Breast epithelium (tissue), 4 donors: ENCODE measurements at regions not wholly inside any gene's neighbourhood (a gene's known extent, or its start where the extent isn't known, plus 50 kb on each side); places are given as distances from the start of the nearest gene placed in this dataset.

ENCODE experiments used
- DNase-seq, 2 donors: peaks; one replicate each; pipeline ENCODE4 v3.0.0-alpha.2; 2019; ENCODE audit warnings: low spot score in 2 of 2
- H3K27ac ChIP-seq, 2 donors: fragments of 200-600 bp; sonication (generic) in 1 of 2; one replicate each; pipeline ENCODE4 v1.5.1; 2016 to 2019; ENCODE audit warnings: mild to moderate bottlenecking in 1 of 2
- H3K27me3 ChIP-seq, 2 donors: fragments of 200-600 bp; sonication (generic) in 1 of 2; one replicate each; pipeline versions ENCODE4 v1.5.1 to v1.6.0; 2017 to 2019; ENCODE audit warnings: control low read depth in 1 of 2, mild to moderate bottlenecking in 1 of 2
- H3K36me3 ChIP-seq: fragments of 200-600 bp; one replicate; pipeline ENCODE4 v1.5.1; 2019
- H3K4me1 ChIP-seq, 2 donors: fragments of 200-600 bp; sonication (generic); one replicate each; pipeline ENCODE4 v1.5.1; 2016 to 2019; ENCODE audit warnings: control low read depth in 1 of 2
- H3K4me3 ChIP-seq, 3 donors: fragments of 200-600 bp; sonication (generic); 1 replicate in 2 of 3; 2 replicates in 1 of 3; pipeline ENCODE4 v1.5.1; 2016 to 2019; ENCODE audit warnings: mild to moderate bottlenecking in 3 of 3, moderate library complexity in 2 of 3
- H3K9me3 ChIP-seq, 2 donors: fragments of 200-600 bp; sonication (generic) in 1 of 2; one replicate each; pipeline ENCODE4 v1.5.1; 2016 to 2019; ENCODE audit warnings: control low read depth in 1 of 2
- CTCF ChIP-seq, 3 donors: fragments of 450-650 bp; IDR thresholded peaks; one replicate each; pipeline ENCODE4 v1.5.1; 2016 to 2017; ENCODE audit warnings: antibody characterized with exemption in 3 of 3, mild to moderate bottlenecking in 3 of 3, moderate library complexity in 3 of 3
- POLR2A ChIP-seq: fragments of 450-650 bp; IDR thresholded peaks from one replicate; pipeline ENCODE4 v1.6.1; 2016; ENCODE audit warnings: antibody characterized with exemption, mild to moderate bottlenecking, moderate library complexity
- POLR2AphosphoS5 ChIP-seq, 3 donors: sonication (generic); formaldehyde crosslinking; IDR thresholded peaks; one replicate each; pipeline ENCODE4 v1.6.1; 2017; ENCODE audit warnings: antibody characterized with exemption in 3 of 3
- intact Hi-C: fragments of 100-400 bp; cut with DNase I; formaldehyde crosslinking; loops from one replicate; pipeline ENCODE4 v1.15.1; 2023; ENCODE audit warnings: low total_unique reads

- TF ChIP-seq POLR2AphosphoS5 (IDR thresholded peaks at IDR 0.05) (no peak), CTCF (IDR thresholded peaks at IDR 0.05) (no peak), POLR2A (no peak)
- no peak for DNase-seq
- H3K36me3 ChIP-seq: no peaks in the 10 kb centered on the region
- intact Hi-C loops: no loop called here
- H3K27me3 ChIP-seq: no peaks in the 10 kb centered on the region
- H3K4me3 ChIP-seq: no peak overlapping the region
- H3K9me3 ChIP-seq: no peaks in the 10 kb centered on the region
- no peak overlapping the region for H3K27ac ChIP-seq
- H3K4me1 ChIP-seq: no peaks in the 10 kb centered on the region
These were observed 181.6 kb upstream of the RASGRP1 start for GRCh38 chr15:38746211-38746610.

DNA sequence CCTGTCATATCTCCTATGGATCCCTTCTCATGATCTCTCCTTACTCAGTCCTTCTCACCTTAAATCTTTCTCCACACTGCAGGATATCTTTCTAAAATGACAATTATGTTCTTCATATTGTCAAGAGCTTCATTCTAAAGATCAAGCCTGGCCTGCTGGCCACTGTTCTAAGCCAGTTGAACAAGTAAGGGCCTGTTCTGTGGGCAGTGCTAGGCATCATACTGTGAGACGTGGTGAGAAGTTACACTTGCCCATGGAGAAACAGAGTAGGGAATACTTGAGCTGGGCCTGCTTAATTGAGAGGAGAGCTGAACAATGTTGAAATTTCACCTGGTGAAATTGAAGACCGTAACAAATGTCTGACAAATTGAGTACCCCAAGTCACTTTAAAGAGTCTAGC is 184.1 kb upstream of the RASGRP1 start:
- TF ChIP-seq POLR2A (no peak), POLR2AphosphoS5 (IDR thresholded peaks at IDR 0.05) (no peak), CTCF (IDR thresholded peaks at IDR 0.05) (no peak)
- Histone ChIP-seq H3K27ac (no peak overlapping the region), H3K9me3 (no peaks in the 10 kb centered on the region), H3K27me3 (no peaks in the 10 kb centered on the region), H3K4me1 (no peaks in the 10 kb centered on the region), H3K36me3 (no peaks in the 10 kb centered on the region), H3K4me3 (no peak overlapping the region)
- no peak for DNase-seq
- intact Hi-C loops: no loop called here

DNA sequence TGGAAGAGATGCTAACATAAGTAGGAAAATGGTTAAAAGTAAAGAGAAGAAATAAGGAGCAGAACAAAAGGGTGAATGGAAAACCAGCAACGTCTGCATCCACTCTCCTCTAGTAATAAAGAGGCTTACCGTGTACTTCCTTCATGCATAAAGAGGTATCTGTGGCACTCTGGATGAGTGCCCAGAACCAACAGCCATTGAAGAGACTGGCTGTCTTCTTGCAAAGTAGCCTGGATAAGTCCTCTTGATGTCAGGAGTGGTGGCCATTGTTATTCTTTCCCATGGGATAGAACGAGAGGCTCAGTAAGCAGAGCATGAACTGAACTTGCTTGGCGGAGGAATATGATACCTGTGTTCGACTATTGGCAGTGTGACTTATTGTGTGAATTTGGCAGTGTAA is 186.2 kb upstream of the RASGRP1 start:
- no peaks in the 10 kb centered on the region for H3K4me1 ChIP-seq
- no peak overlapping the region for H3K27ac ChIP-seq
- no peak for DNase-seq
- H3K9me3 ChIP-seq: no peaks in the 10 kb centered on the region
- no peak for TF ChIP-seq CTCF (IDR thresholded peaks at IDR 0.05)
- TF ChIP-seq POLR2AphosphoS5 (IDR thresholded peaks at IDR 0.05): no peak
- TF ChIP-seq POLR2A: no peak
- H3K4me3 ChIP-seq: no peak overlapping the region
- no peaks in the 10 kb centered on the region for H3K36me3 ChIP-seq
- H3K27me3 ChIP-seq: no peaks in the 10 kb centered on the region
- intact Hi-C loops: no loop called here

DNA sequence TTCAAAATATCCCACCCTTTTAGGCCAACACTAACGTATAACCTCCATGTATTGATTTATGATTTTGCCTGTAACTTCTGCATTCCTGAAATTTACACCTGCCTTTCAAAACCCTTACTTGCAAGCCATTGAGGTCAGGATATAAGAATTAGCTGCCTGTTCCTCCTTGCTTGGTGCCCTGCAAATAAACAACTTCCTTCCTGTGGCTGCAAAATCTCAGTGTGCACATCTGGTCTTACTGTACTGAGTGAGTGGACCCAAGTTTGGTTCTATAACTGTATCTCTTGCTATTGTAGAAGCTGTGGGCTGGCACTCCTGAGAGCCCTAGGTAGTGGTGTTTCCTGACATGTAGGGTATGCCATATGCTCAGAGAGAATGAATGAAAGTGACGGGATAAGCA is 191.1 kb upstream of the RASGRP1 start:
- Histone ChIP-seq H3K27me3 (no peaks in the 10 kb centered on the region), H3K9me3 (no peaks in the 10 kb centered on the region), H3K27ac (no peak overlapping the region), H3K4me3 (no peak overlapping the region), H3K4me1 (no peaks in the 10 kb centered on the region), H3K36me3 (no peaks in the 10 kb centered on the region)
- intact Hi-C loops: no loop called here
- DNase-seq: no peak
- no peak for TF ChIP-seq POLR2A
- TF ChIP-seq CTCF (IDR thresholded peaks at IDR 0.05): no peak

DNA sequence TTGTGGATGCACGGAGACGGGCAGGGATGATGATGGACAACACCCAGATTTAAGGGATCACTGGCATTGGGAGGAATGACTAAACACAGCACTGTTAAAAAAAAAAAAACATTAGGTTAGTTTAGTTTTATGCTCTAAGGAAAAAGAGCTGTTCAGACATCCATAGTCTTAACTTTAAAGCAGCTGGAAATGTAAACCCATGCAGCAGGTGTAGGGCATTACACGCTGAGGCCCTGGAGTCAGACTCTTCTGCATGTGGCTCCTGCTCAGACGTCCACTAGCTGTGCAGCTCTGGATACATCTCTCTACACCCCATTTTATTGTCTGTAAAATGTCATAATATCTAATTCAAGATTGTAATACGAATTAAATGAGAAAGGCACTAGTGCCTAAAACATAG is 191.8 kb upstream of the RASGRP1 start:
- H3K9me3 ChIP-seq: no peaks in the 10 kb centered on the region
- H3K36me3 ChIP-seq: no peaks in the 10 kb centered on the region
- intact Hi-C loops: no loop called here
- H3K27me3 ChIP-seq: no peaks in the 10 kb centered on the region
- TF ChIP-seq CTCF (IDR thresholded peaks at IDR 0.05) (no peak), POLR2AphosphoS5 (IDR thresholded peaks at IDR 0.05) (no peak), POLR2A (no peak)
- H3K27ac ChIP-seq: no peak overlapping the region
- H3K4me3 ChIP-seq: no peak overlapping the region
- no peaks in the 10 kb centered on the region for H3K4me1 ChIP-seq
- DNase-seq: no peak
